T-helper 1 cell treated with Interleukin-12 subunit alpha and Interleukin-12 subunit beta and Interleukin-4 antibody, amounts not matched to agents 30 μg/mL and 1 μg/mL, for 36 hours (primary cell): ENCODE measurements at regions not wholly inside any gene's neighbourhood (a gene's known extent, or its start where the extent isn't known, plus 50 kb on each side); places are given as distances from the start of the nearest gene placed in this dataset.

Experiments used
- H3K27ac Mint-ChIP-seq: one replicate; pipeline ENCODE4 v1.8.0; 2021; ENCODE audit warnings: mild to moderate bottlenecking, mixed read lengths
- H3K27me3 Mint-ChIP-seq: one replicate; pipeline ENCODE4 v1.8.0; 2021; ENCODE audit warnings: low read depth, mixed read lengths
- H3K36me3 Mint-ChIP-seq: one replicate; pipeline ENCODE4 v1.8.0; 2021; ENCODE audit warnings: low read depth, mixed read lengths
- H3K4me1 Mint-ChIP-seq: one replicate; pipeline ENCODE4 v1.8.0; 2021; ENCODE audit warnings: low read depth, mixed read lengths
- H3K4me3 Mint-ChIP-seq: one replicate; pipeline ENCODE4 v1.8.0; 2021; ENCODE audit warnings: mild to moderate bottlenecking, moderate library complexity, mixed read lengths
- H3K9me3 Mint-ChIP-seq: one replicate; pipeline ENCODE4 v1.8.0; 2021; ENCODE audit warnings: mixed read lengths

- H3K4me1 Mint-ChIP-seq: no peaks in the 10 kb centered on the region
- no peak overlapping the region for H3K4me3 Mint-ChIP-seq
- no peaks in the 10 kb centered on the region for H3K9me3 Mint-ChIP-seq
Measured at GRCh38 chr22:48171271-48171691, 1408.8 kb downstream of the TBC1D22A start.

GRCh38 chr22:48169227-48169626 lies 1406.8 kb downstream of the TBC1D22A start:
- no peak overlapping the region for H3K4me3 Mint-ChIP-seq
- H3K27ac Mint-ChIP-seq: no peak overlapping the region
- H3K9me3 Mint-ChIP-seq: no peaks in the 10 kb centered on the region
- no peaks in the 10 kb centered on the region for H3K4me1 Mint-ChIP-seq
- no peaks in the 10 kb centered on the region for H3K27me3 Mint-ChIP-seq
- no peaks in the 10 kb centered on the region for H3K36me3 Mint-ChIP-seq

More at GRCh38 chr22:48171271-48171691, 1408.8 kb downstream of the TBC1D22A start:
- H3K27me3 Mint-ChIP-seq: no peaks in the 10 kb centered on the region
- no peak overlapping the region for H3K27ac Mint-ChIP-seq
- no peaks in the 10 kb centered on the region for H3K36me3 Mint-ChIP-seq

GRCh38 chr22:48167238-48167637 lies 1404.8 kb downstream of the TBC1D22A start:
- H3K36me3 Mint-ChIP-seq: no peaks in the 10 kb centered on the region
- H3K27ac Mint-ChIP-seq: no peak overlapping the region
- no peaks in the 10 kb centered on the region for H3K9me3 Mint-ChIP-seq
- no peaks in the 10 kb centered on the region for H3K27me3 Mint-ChIP-seq
- no peak overlapping the region for H3K4me3 Mint-ChIP-seq
- no peaks in the 10 kb centered on the region for H3K4me1 Mint-ChIP-seq

GRCh38 chr22:48161298-48161697 lies 1398.8 kb downstream of the TBC1D22A start:
- H3K9me3 Mint-ChIP-seq: no peaks in the 10 kb centered on the region
- H3K4me3 Mint-ChIP-seq: no peak overlapping the region
- H3K27me3 Mint-ChIP-seq: no peaks in the 10 kb centered on the region
- H3K36me3 Mint-ChIP-seq: no peaks in the 10 kb centered on the region
- no peak overlapping the region for H3K27ac Mint-ChIP-seq
- H3K4me1 Mint-ChIP-seq: no peaks in the 10 kb centered on the region

GRCh38 chr22:48157676-48158075 lies 1395.2 kb downstream of the TBC1D22A start:
- no peaks in the 10 kb centered on the region for H3K36me3 Mint-ChIP-seq
- no peaks in the 10 kb centered on the region for H3K4me1 Mint-ChIP-seq
- no peak overlapping the region for H3K27ac Mint-ChIP-seq
- no peak overlapping the region for H3K4me3 Mint-ChIP-seq
- no peaks in the 10 kb centered on the region for H3K27me3 Mint-ChIP-seq
- no peaks in the 10 kb centered on the region for H3K9me3 Mint-ChIP-seq

- Mint-ChIP-seq H3K9me3 (no peaks in the 10 kb centered on the region), H3K27ac (no peak overlapping the region), H3K36me3 (no peaks in the 10 kb centered on the region), H3K27me3 (no peaks in the 10 kb centered on the region), H3K4me1 (no peaks in the 10 kb centered on the region), H3K4me3 (no peak overlapping the region)
Measured at GRCh38 chr22:48156603-48157355, 1394.3 kb downstream of the TBC1D22A start.

- Mint-ChIP-seq H3K27me3 (no peaks in the 10 kb centered on the region), H3K27ac (no peak overlapping the region), H3K4me3 (no peak overlapping the region), H3K36me3 (no peaks in the 10 kb centered on the region), H3K9me3 (no peaks in the 10 kb centered on the region), H3K4me1 (no peaks in the 10 kb centered on the region)
Measured at GRCh38 chr22:48155446-48155845, 1393.0 kb downstream of the TBC1D22A start.

- Mint-ChIP-seq H3K36me3 (no peaks in the 10 kb centered on the region), H3K4me3 (no peak overlapping the region), H3K27me3 (no peaks in the 10 kb centered on the region), H3K4me1 (no peaks in the 10 kb centered on the region), H3K27ac (no peak overlapping the region), H3K9me3 (no peaks in the 10 kb centered on the region)
Measured at GRCh38 chr22:48154943-48155240, 1392.4 kb downstream of the TBC1D22A start.

- Mint-ChIP-seq H3K9me3 (no peaks in the 10 kb centered on the region), H3K27ac (no peak overlapping the region), H3K4me1 (no peaks in the 10 kb centered on the region), H3K36me3 (no peaks in the 10 kb centered on the region), H3K4me3 (no peak overlapping the region), H3K27me3 (no peaks in the 10 kb centered on the region)
Measured at GRCh38 chr22:48154169-48154942, 1391.9 kb downstream of the TBC1D22A start.

- H3K27me3 Mint-ChIP-seq: no peaks in the 10 kb centered on the region
- H3K27ac Mint-ChIP-seq: no peak overlapping the region
- H3K9me3 Mint-ChIP-seq: no peaks in the 10 kb centered on the region
- H3K4me1 Mint-ChIP-seq: no peaks in the 10 kb centered on the region
- no peaks in the 10 kb centered on the region for H3K36me3 Mint-ChIP-seq
- H3K4me3 Mint-ChIP-seq: no peak overlapping the region
Measured at GRCh38 chr22:48153726-48154125, 1391.3 kb downstream of the TBC1D22A start.

- no peaks in the 10 kb centered on the region for H3K36me3 Mint-ChIP-seq
- H3K27me3 Mint-ChIP-seq: no peaks in the 10 kb centered on the region
Measured at GRCh38 chr22:48152916-48153315, 1390.5 kb downstream of the TBC1D22A start.

GRCh38 chr22:48152164-48152775 lies 1389.8 kb downstream of the TBC1D22A start:
- no peaks in the 10 kb centered on the region for H3K9me3 Mint-ChIP-seq
- H3K27ac Mint-ChIP-seq: no peak overlapping the region
- H3K4me3 Mint-ChIP-seq: no peak overlapping the region
- H3K4me1 Mint-ChIP-seq: no peaks in the 10 kb centered on the region
- no peaks in the 10 kb centered on the region for H3K36me3 Mint-ChIP-seq
- H3K27me3 Mint-ChIP-seq: no peaks in the 10 kb centered on the region

More at GRCh38 chr22:48152916-48153315, 1390.5 kb downstream of the TBC1D22A start:
- Mint-ChIP-seq H3K4me1 (no peaks in the 10 kb centered on the region), H3K9me3 (no peaks in the 10 kb centered on the region), H3K27ac (no peak overlapping the region), H3K4me3 (no peak overlapping the region)

GRCh38 chr22:48151641-48152040 lies 1389.2 kb downstream of the TBC1D22A start:
- no peaks in the 10 kb centered on the region for H3K36me3 Mint-ChIP-seq
- H3K4me1 Mint-ChIP-seq: no peaks in the 10 kb centered on the region
- no peak overlapping the region for H3K4me3 Mint-ChIP-seq
- no peaks in the 10 kb centered on the region for H3K9me3 Mint-ChIP-seq
- no peaks in the 10 kb centered on the region for H3K27me3 Mint-ChIP-seq
- H3K27ac Mint-ChIP-seq: no peak overlapping the region

GRCh38 chr22:48147831-48148230 lies 1385.4 kb downstream of the TBC1D22A start:
- H3K27ac Mint-ChIP-seq: no peak overlapping the region
- H3K4me3 Mint-ChIP-seq: no peak overlapping the region
- no peaks in the 10 kb centered on the region for H3K4me1 Mint-ChIP-seq
- H3K27me3 Mint-ChIP-seq: peaks cover 8% of the 10 kb centered on the region
- no peaks in the 10 kb centered on the region for H3K9me3 Mint-ChIP-seq
- no peaks in the 10 kb centered on the region for H3K36me3 Mint-ChIP-seq

GRCh38 chr22:48147404-48147803 lies 1385.0 kb downstream of the TBC1D22A start:
- Mint-ChIP-seq H3K27ac (no peak overlapping the region), H3K4me3 (no peak overlapping the region), H3K9me3 (no peaks in the 10 kb centered on the region), H3K27me3 (peaks cover 10% of the 10 kb centered on the region), H3K36me3 (no peaks in the 10 kb centered on the region), H3K4me1 (no peaks in the 10 kb centered on the region)
